SJCRH30 (cell line): ENCODE measurements at regions not wholly inside any gene's neighbourhood (a gene's known extent, or its start where the extent isn't known, plus 50 kb on each side); places are given as distances from the start of the nearest gene placed in this dataset.
"Not testable (repeated sequence)": the region's sequence is repeated elsewhere in the genome, so short reads cannot be mapped to it uniquely, and the experiment has no call there.

Experiments used
- DNase-seq, 2 experiments: peaks; one replicate each; pipeline ENCODE4 v3.0.0-alpha.2; 2015 to 2020
- H3K27ac ChIP-seq: fragments of 250-450 bp; sonication (Bioruptor Pico); 2 replicates; pipeline ENCODE4 v1.5.1; 2020; ENCODE audit warnings: mild to moderate bottlenecking, moderate library complexity
- H3K27me3 ChIP-seq: fragments of 250-450 bp; sonication (Bioruptor Pico); 2 replicates; pipeline ENCODE4 v1.5.1; 2020; ENCODE audit warnings: mild to moderate bottlenecking, moderate library complexity
- H3K36me3 ChIP-seq: fragments of 250-450 bp; sonication (Bioruptor Pico); 2 replicates; pipeline ENCODE4 v1.5.1; 2020; ENCODE audit warnings: mild to moderate bottlenecking, moderate library complexity
- H3K4me1 ChIP-seq: fragments of 250-450 bp; sonication (Bioruptor Pico); 2 replicates; pipeline ENCODE4 v1.5.1; 2020; ENCODE audit warnings: mild to moderate bottlenecking, moderate library complexity
- H3K4me3 ChIP-seq: fragments of 250-450 bp; sonication (Bioruptor Pico); 2 replicates; pipeline ENCODE4 v1.5.1; 2020; ENCODE audit warnings: mild to moderate bottlenecking, moderate library complexity
- H3K9me3 ChIP-seq: fragments of 250-450 bp; sonication (Bioruptor Pico); replicated peaks from 2 replicates; pipeline ENCODE4 v1.5.1; 2020; ENCODE audit warnings: mild to moderate bottlenecking, moderate library complexity

DNA sequence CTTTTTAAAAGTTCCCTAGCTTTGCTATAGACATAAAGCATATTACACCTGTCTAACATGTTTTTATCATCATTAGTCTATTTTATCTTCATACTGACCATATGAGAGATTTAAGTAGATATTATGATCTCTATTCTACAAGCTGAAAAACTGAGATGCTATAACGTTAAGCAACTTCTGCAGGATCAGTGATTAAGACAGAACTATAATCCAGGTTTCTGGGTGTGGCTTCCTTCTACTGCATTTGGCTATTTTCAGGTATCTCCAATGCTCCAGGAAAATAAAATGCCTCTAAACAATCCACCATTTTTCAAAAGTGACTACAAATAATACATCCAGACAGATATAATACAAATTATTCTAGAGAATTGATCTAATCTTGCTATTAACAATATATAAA is 53.4 kb downstream of the RGS2 start:
- Histone ChIP-seq H3K9me3 (no peaks in the 10 kb centered on the region), H3K4me3 (no peak overlapping the region), H3K36me3 (no peaks in the 10 kb centered on the region), H3K27ac (no peak overlapping the region), H3K27me3 (no peaks in the 10 kb centered on the region), H3K4me1 (no peaks in the 10 kb centered on the region)
- DNase-seq: no peak

- Histone ChIP-seq H3K9me3 (no peaks in the 10 kb centered on the region), H3K4me3 (no peak overlapping the region), H3K27me3 (no peaks in the 10 kb centered on the region), H3K27ac (no peak overlapping the region), H3K36me3 (no peaks in the 10 kb centered on the region), H3K4me1 (no peaks in the 10 kb centered on the region)
- DNase-seq: no peak
Observed at GRCh38 chr1:192866241-192866868, 57.5 kb downstream of the RGS2 start.

- Histone ChIP-seq H3K4me1 (no peaks in the 10 kb centered on the region), H3K9me3 (no peaks in the 10 kb centered on the region), H3K36me3 (no peaks in the 10 kb centered on the region), H3K27ac (no peak overlapping the region), H3K4me3 (no peak overlapping the region), H3K27me3 (no peaks in the 10 kb centered on the region)
- no peak for DNase-seq
Observed at GRCh38 chr1:192867180-192867579, 58.3 kb downstream of the RGS2 start.

DNA sequence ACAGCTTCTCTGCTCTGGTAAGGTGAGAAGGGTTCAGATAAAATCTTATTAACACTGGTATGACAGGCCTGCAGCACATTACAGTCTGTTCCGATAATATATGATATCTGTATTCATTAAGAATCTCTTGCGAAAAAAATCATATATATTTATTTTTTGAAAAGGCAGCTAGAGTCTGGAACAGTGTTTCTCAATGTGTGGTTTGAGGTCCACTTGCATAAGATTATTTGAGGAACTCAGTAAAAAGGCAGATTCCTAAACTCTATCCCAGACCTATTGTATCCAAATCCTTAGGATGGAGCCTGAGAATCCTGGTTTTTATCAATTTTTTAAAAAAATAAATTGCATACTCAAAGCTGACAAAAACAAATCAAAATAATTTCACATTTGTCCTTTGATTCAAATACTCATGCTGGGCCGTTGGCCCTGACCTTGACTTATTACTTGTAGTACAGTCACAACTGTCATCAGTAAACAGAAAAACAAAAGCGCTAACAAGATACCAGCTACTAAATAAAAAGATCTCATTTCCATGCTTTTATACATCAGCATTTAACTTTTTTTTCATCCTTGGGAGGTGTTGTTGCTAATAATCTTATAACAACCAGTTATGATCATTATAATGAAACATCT is 60.6 kb downstream of the RGS2 start:
- no peaks in the 10 kb centered on the region for H3K36me3 ChIP-seq
- H3K4me1 ChIP-seq: no peaks in the 10 kb centered on the region
- no peak overlapping the region for H3K4me3 ChIP-seq
- H3K27ac ChIP-seq: no peak overlapping the region
- no peak for DNase-seq
- H3K9me3 ChIP-seq: no peaks in the 10 kb centered on the region
- no peaks in the 10 kb centered on the region for H3K27me3 ChIP-seq

- Histone ChIP-seq H3K27me3 (no peaks in the 10 kb centered on the region), H3K27ac (no peak overlapping the region), H3K4me3 (no peak overlapping the region), H3K36me3 (no peaks in the 10 kb centered on the region), H3K9me3 (no peaks in the 10 kb centered on the region), H3K4me1 (no peaks in the 10 kb centered on the region)
- no peak for DNase-seq
Observed at GRCh38 chr1:192872010-192872409, 63.2 kb downstream of the RGS2 start.

GRCh38 chr1:192873836-192874235 is 65.0 kb downstream of the RGS2 start:
- no peak overlapping the region for H3K4me3 ChIP-seq
- DNase-seq: no peak
- no peaks in the 10 kb centered on the region for H3K27me3 ChIP-seq
- H3K36me3 ChIP-seq: no peaks in the 10 kb centered on the region
- no peak overlapping the region for H3K27ac ChIP-seq
- H3K9me3 ChIP-seq: no peaks in the 10 kb centered on the region
- H3K4me1 ChIP-seq: no peaks in the 10 kb centered on the region

DNA sequence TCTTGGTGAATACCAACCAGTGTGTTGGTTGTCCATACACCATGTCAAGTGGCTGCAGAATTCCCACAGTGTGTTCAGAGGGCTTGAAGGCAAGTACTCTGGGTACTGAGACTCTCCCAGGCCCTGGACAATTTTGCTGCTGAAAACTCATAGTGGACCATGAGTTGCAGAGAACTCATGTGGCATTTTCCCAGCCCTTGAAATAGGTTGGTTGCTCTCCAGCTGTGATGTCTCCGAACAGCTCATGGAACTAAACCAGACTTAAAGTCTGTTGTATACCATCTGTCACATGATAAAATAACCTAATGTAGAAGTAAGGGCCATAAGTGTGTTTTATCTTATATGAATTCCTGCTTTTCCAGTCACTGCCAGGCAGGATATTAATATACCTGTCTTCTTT is 67.8 kb downstream of the RGS2 start:
- H3K4me3 ChIP-seq: no peak overlapping the region
- no peak overlapping the region for H3K27ac ChIP-seq
- DNase-seq: no peak
- H3K27me3 ChIP-seq: no peaks in the 10 kb centered on the region
- H3K36me3 ChIP-seq: no peaks in the 10 kb centered on the region
- no peaks in the 10 kb centered on the region for H3K9me3 ChIP-seq
- H3K4me1 ChIP-seq: no peaks in the 10 kb centered on the region

DNA sequence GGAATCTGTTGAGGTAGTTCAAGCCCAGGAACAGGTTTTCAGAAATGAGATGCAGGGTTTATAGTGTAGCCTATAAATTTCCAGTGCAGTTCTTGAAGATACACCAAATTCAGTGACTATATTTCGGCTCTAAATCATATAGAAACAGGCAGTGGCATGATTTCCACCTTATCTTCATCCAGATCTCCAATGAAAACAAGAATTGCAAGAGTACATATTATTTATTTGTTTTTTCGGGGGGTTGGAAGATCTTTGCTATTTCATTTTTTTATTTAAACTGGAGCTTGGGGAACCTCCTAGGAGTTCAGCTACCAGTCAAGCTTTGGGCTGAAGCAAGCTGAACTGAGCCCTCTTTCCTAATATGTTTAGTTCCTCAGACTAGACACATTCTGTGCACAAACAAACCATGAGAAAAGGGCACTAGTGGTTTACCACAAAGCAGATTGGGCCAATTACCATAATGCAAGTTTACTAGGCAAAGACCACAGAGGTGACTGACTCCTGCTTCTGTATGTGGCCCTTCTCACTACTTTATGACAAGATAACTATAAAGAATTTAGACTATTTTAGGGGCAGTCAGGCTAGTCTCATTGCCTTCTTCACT is 68.5 kb downstream of the RGS2 start:
- no peak for DNase-seq
- Histone ChIP-seq H3K4me3 (no peak overlapping the region), H3K4me1 (no peaks in the 10 kb centered on the region), H3K27me3 (no peaks in the 10 kb centered on the region), H3K27ac (no peak overlapping the region), H3K9me3 (no peaks in the 10 kb centered on the region), H3K36me3 (no peaks in the 10 kb centered on the region)

DNA sequence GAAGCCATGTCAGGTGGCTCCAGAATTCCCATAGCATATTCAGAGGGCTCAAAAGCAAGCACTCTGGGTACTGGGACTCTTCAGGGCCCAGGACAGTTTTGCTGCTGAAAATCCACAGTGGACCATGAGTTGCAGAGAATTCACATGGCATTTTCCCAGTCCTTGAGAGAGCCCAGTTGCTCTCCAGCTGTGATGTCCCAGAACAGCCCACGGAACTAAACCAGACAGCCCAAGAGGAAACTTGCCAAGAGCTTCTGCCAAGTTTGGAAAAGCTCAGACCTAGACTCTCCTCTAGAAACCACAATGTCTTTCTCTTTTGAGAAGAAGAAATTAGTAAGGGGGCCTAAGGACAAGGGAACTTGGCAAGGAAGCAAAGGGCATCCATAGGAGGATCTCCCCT is 69.4 kb downstream of the RGS2 start:
- no peak for DNase-seq
- H3K4me3 ChIP-seq: no peak overlapping the region
- H3K27ac ChIP-seq: no peak overlapping the region
- H3K4me1 ChIP-seq: no peaks in the 10 kb centered on the region
- no peaks in the 10 kb centered on the region for H3K36me3 ChIP-seq
- no peaks in the 10 kb centered on the region for H3K9me3 ChIP-seq
- no peaks in the 10 kb centered on the region for H3K27me3 ChIP-seq

- no peak overlapping the region for H3K27ac ChIP-seq
- H3K9me3 ChIP-seq: no peaks in the 10 kb centered on the region
- H3K4me3 ChIP-seq: no peak overlapping the region
- no peak for DNase-seq
- no peaks in the 10 kb centered on the region for H3K36me3 ChIP-seq
- H3K27me3 ChIP-seq: no peaks in the 10 kb centered on the region
- H3K4me1 ChIP-seq: no peaks in the 10 kb centered on the region
Observed at GRCh38 chr1:192879406-192879805, 70.6 kb downstream of the RGS2 start.

- no peaks in the 10 kb centered on the region for H3K9me3 ChIP-seq
- H3K4me3 ChIP-seq: no peak overlapping the region
- no peaks in the 10 kb centered on the region for H3K4me1 ChIP-seq
- H3K36me3 ChIP-seq: no peaks in the 10 kb centered on the region
- DNase-seq: no peak
- H3K27ac ChIP-seq: no peak overlapping the region
- H3K27me3 ChIP-seq: no peaks in the 10 kb centered on the region
Observed at GRCh38 chr1:192880231-192880630, 71.4 kb downstream of the RGS2 start.

DNA sequence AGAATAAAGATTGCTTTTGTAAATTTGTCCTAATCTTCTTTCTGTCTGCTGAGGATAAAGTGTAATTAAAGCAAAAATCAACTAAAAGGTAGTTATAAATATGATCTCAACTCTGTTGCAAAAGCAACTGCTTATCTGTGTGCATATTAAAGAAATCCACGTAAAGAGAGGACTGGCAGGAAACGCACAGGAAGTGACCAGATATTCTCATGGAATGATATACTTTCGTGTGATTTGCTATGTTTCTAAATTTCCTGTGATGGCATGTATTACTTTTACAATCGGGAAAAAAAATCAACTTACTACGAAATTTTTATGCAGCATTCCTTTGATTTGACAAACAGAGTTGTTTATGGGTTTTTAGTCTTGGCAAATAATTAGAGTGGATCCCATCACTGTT is 75.4 kb downstream of the RGS2 start:
- DNase-seq: no peak
- Histone ChIP-seq H3K4me1 (no peaks in the 10 kb centered on the region), H3K4me3 (no peak overlapping the region), H3K27me3 (no peaks in the 10 kb centered on the region), H3K27ac (no peak overlapping the region), H3K9me3 (no peaks in the 10 kb centered on the region), H3K36me3 (no peaks in the 10 kb centered on the region)

DNA sequence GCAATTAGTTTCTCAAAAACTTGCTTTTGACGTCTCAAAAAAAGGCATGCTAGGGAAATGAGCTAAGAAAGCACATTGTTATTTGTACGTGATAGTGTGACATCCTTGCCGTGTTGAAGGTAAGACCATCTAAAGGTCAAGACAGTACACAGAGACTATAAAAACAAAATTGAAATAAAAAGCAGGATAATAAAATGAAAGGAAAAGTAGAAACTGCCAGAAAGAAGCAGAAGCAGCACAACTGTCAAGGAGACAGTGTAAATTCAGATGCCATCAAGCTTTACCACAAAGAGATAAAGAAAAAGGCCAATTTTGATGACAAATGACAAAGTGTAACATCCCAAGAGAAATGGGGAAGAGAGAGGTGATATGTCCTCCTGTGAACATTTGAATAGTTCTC is 76.5 kb downstream of the RGS2 start:
- not testable (repeated sequence) for H3K27ac ChIP-seq, DNase-seq, H3K36me3 ChIP-seq, H3K27me3 ChIP-seq, H3K4me3 ChIP-seq, H3K9me3 ChIP-seq, H3K4me1 ChIP-seq

DNA sequence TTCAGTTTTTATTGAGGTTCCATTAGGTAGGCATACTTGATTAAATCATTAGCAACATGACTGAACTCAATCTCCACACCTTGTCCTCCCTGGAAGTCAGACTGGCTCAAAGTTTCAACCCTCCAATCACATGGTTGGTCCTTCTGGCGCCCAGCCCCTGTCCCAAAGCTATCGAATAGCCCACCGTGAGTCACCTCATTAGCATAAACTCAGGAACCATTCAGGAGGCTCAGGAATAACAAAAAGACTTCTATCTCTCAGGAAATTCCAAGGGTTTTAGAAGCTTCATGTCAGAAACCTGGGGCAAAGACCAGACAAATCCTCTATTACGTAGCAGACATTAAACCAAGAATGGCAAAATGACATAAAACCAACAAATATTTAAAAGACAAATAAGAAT is 78.6 kb downstream of the RGS2 start:
- no peak for DNase-seq
- Histone ChIP-seq H3K27ac (no peak overlapping the region), H3K36me3 (no peaks in the 10 kb centered on the region), H3K4me3 (no peak overlapping the region), H3K4me1 (no peaks in the 10 kb centered on the region), H3K9me3 (no peaks in the 10 kb centered on the region), H3K27me3 (no peaks in the 10 kb centered on the region)

DNA sequence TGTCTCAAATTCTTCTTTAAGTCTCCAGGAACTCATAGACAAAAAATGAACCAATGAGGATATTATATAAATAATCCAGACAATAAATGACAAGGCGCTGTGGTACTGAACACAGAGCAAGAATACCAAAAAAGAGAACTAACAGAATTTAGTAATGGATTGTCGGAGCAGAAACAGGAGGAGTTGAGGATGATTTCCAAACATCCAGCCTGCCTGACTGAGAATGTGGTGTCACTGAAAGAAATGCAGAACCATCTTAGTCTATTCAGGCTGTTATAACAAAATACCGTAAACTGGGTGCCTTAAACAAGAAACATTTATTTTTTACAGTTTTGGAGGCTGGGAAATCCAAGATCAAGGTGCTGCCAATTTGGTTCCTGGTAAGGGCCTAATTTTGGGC is 79.7 kb downstream of the RGS2 start:
- H3K4me3 ChIP-seq: no peak overlapping the region
- H3K36me3 ChIP-seq: no peaks in the 10 kb centered on the region

DNA sequence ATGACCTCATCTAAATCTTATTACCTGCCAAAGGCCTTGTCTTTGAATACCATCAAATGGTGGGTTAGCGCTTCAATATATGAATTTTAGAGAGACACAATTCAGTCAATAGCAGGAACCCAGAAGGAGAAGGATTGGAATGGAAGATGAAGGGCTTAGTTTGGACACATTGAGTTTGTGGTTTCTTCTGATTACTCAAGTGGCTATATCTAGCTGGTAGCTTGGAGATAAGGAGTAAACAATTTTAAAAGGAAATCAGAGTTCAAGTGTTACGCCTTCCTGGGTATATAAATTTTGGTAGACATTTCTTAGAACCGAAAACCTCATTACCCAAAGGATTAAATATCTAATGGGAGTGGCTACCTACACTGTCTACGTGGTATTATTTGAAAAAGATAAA is 80.2 kb downstream of the RGS2 start:
- H3K9me3 ChIP-seq: no peaks in the 10 kb centered on the region
- no peak overlapping the region for H3K27ac ChIP-seq
- H3K4me1 ChIP-seq: no peaks in the 10 kb centered on the region
- no peak overlapping the region for H3K4me3 ChIP-seq
- no peak for DNase-seq
- H3K27me3 ChIP-seq: no peaks in the 10 kb centered on the region
- H3K36me3 ChIP-seq: no peaks in the 10 kb centered on the region

More for the DNA sequence above, 79.7 kb downstream of the RGS2 start:
- no peaks in the 10 kb centered on the region for H3K4me1 ChIP-seq
- no peaks in the 10 kb centered on the region for H3K27me3 ChIP-seq
- no peak for DNase-seq
- no peaks in the 10 kb centered on the region for H3K9me3 ChIP-seq
- H3K27ac ChIP-seq: no peak overlapping the region
